ENCODE measurements at regions not wholly inside any gene's neighbourhood (a gene's known extent, or its start where the extent isn't known, plus 50 kb on each side); places are given as distances from the start of the nearest gene placed in this dataset.

GRCh38 chr2:111716905-111717775 lies 166.9 kb downstream of the ANAPC1 start:
- no peak for FAIRE-seq
- no peak for DNase-seq (ENCODE audit: low spot score)
